Osteoblast (primary cell): ENCODE measurements at regions not wholly inside any gene's neighbourhood (a gene's known extent, or its start where the extent isn't known, plus 50 kb on each side); places are given as distances from the start of the nearest gene placed in this dataset.

ENCODE experiments used
- DNase-seq: peaks from one replicate; pipeline ENCODE4 v3.0.0; 2011; ENCODE audit warnings: low spot score, mixed read lengths; ENCODE audit not compliant: insufficient read length; ENCODE audit errors: missing footprints
- H2AFZ ChIP-seq: 2 replicates; pipeline ENCODE4 v1.6.0; 2011; ENCODE audit warnings: mild to moderate bottlenecking, low read length
- H3K27ac ChIP-seq: 2 replicates; pipeline ENCODE4 v1.5.1; 2011; ENCODE audit warnings: mild to moderate bottlenecking, low read depth, low read length, moderate library complexity
- H3K27me3 ChIP-seq: 2 replicates; pipeline ENCODE4 v1.6.0; 2012; ENCODE audit warnings: mild to moderate bottlenecking, control low read depth, inconsistent platforms, low read length, moderate library complexity; ENCODE audit not compliant: insufficient read depth
- H3K36me3 ChIP-seq: 2 replicates; pipeline ENCODE4 v1.5.1; 2011; ENCODE audit warnings: mild to moderate bottlenecking, low read length, control low read depth, moderate library complexity; ENCODE audit not compliant: insufficient read depth
- H3K4me1 ChIP-seq: 2 replicates; pipeline ENCODE4 v1.5.1; 2011; ENCODE audit warnings: mild to moderate bottlenecking, low read length, control low read depth, moderate library complexity; ENCODE audit not compliant: insufficient read depth
- H3K4me2 ChIP-seq: 2 replicates; pipeline ENCODE4 v1.6.0; 2011; ENCODE audit warnings: mild to moderate bottlenecking, low read length; ENCODE audit not compliant: insufficient read depth
- H3K4me3 ChIP-seq: fragments of 200-600 bp; sonication (generic); 3 replicates; pipeline ENCODE4 v1.5.1; 2012; ENCODE audit warnings: mild to moderate bottlenecking, low read length, inconsistent platforms; ENCODE audit not compliant: insufficient read depth
- H3K79me2 ChIP-seq: 2 replicates; pipeline ENCODE4 v1.6.0; 2012; ENCODE audit warnings: mild to moderate bottlenecking, low read length, control low read depth, inconsistent platforms; ENCODE audit not compliant: insufficient read depth
- H3K9me3 ChIP-seq: 2 replicates; pipeline ENCODE4 v1.5.1; 2011; ENCODE audit warnings: low read depth, low read length, control low read depth
- H4K20me1 ChIP-seq: 2 replicates; pipeline ENCODE4 v1.6.0; 2012; ENCODE audit warnings: mild to moderate bottlenecking, low read length, control low read depth; ENCODE audit not compliant: insufficient read depth
- TF ChIP-seq, protein P1 (sequence below): IDR thresholded peaks from 2 replicates; pipeline ENCODE4 v1.5.1; 2011; ENCODE audit warnings: mild to moderate bottlenecking, low read depth, low read length, moderate library complexity; ENCODE audit errors: extremely low read depth

DNA sequence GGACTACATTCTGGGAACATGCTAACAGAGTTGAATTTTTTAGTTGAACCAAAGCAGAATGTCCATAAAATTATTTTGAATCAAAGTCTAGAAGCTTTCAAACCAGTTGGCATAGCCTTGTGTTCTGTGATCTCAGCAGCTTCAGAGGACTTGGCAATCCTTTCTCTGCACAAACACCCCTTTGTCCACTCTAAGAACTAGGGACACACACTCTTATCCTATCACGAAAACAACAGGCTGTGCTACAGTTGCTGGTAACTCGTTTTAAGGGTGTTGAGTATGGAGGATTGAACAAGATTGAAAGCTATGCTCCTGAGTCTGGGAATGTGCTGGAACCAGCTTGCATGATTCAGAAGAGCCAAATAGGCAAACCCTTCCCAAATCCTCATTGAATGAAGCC lies 76.4 kb upstream of the PRSS58 start:
- no peak overlapping the region for H3K27ac ChIP-seq
- H3K4me3 ChIP-seq = no peak overlapping the region
- H3K4me2 ChIP-seq = no peak overlapping the region
- H3K27me3 ChIP-seq = peaks cover 6% of the 10 kb centered on the region
- no peak for DNase-seq
- H3K79me2 ChIP-seq = no peaks in the 10 kb centered on the region
- TF ChIP-seq, protein P1, sequence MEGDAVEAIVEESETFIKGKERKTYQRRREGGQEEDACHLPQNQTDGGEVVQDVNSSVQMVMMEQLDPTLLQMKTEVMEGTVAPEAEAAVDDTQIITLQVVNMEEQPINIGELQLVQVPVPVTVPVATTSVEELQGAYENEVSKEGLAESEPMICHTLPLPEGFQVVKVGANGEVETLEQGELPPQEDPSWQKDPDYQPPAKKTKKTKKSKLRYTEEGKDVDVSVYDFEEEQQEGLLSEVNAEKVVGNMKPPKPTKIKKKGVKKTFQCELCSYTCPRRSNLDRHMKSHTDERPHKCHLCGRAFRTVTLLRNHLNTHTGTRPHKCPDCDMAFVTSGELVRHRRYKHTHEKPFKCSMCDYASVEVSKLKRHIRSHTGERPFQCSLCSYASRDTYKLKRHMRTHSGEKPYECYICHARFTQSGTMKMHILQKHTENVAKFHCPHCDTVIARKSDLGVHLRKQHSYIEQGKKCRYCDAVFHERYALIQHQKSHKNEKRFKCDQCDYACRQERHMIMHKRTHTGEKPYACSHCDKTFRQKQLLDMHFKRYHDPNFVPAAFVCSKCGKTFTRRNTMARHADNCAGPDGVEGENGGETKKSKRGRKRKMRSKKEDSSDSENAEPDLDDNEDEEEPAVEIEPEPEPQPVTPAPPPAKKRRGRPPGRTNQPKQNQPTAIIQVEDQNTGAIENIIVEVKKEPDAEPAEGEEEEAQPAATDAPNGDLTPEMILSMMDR = no peak
- no peaks in the 10 kb centered on the region for H3K9me3 ChIP-seq
- no peaks in the 10 kb centered on the region for H3K36me3 ChIP-seq
- H3K4me1 ChIP-seq = no peaks in the 10 kb centered on the region
- no peak overlapping the region for H2AFZ ChIP-seq
- no peaks in the 10 kb centered on the region for H4K20me1 ChIP-seq

DNA sequence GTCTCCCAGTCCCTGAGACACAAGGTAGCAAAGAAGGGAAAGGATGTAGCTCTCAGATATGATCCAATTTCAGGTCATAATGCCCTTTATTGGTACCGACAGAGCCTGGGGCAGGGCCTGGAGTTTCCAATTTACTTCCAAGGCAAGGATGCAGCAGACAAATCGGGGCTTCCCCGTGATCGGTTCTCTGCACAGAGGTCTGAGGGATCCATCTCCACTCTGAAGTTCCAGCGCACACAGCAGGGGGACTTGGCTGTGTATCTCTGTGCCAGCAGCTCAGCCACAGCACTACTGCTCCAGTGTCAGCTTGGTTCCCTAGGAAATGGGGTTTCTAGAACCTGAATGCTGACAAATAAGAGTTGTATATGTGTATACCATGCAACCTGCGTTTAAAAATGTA lies 74.6 kb upstream of the PRSS58 start:
- H3K4me2 ChIP-seq = no peak overlapping the region
- TF ChIP-seq, protein P1 = no peak
- no peaks in the 10 kb centered on the region for H3K9me3 ChIP-seq
- H2AFZ ChIP-seq = no peak overlapping the region
- H3K27me3 ChIP-seq = peaks cover 6% of the 10 kb centered on the region
- H3K27ac ChIP-seq = no peak overlapping the region
- H3K36me3 ChIP-seq = no peaks in the 10 kb centered on the region
- no peak for DNase-seq
- H4K20me1 ChIP-seq = no peaks in the 10 kb centered on the region
- H3K79me2 ChIP-seq = no peaks in the 10 kb centered on the region
- no peaks in the 10 kb centered on the region for H3K4me1 ChIP-seq
- no peak overlapping the region for H3K4me3 ChIP-seq

DNA sequence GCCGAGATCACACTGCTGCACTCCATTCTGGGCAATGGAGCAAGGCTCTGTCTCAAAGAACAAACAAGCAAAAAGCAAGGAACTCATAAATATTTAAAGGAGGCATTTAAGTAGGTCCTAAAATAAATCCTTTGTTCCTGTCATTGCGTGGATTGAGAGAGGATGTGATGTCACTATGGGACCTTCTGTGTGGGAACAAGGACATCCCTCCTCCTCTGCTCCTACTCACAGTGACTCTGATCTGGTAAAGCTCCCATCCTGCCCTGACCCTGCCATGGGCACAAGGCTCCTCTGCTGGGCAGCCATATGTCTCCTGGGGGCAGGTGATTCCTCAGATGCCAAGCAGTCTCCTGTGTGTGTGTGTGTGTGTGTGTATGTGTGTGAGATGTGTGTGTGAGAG lies 74.1 kb upstream of the PRSS58 start:
- H3K27ac ChIP-seq = no peak overlapping the region
- DNase-seq = no peak
- no peaks in the 10 kb centered on the region for H3K79me2 ChIP-seq
- no peaks in the 10 kb centered on the region for H4K20me1 ChIP-seq
- H3K27me3 ChIP-seq = peaks cover 4% of the 10 kb centered on the region
- no peaks in the 10 kb centered on the region for H3K9me3 ChIP-seq
- H2AFZ ChIP-seq = no peak overlapping the region
- H3K4me1 ChIP-seq = no peaks in the 10 kb centered on the region
- TF ChIP-seq, protein P1 = no peak
- H3K4me3 ChIP-seq = no peak overlapping the region
- H3K4me2 ChIP-seq = no peak overlapping the region
- no peaks in the 10 kb centered on the region for H3K36me3 ChIP-seq

DNA sequence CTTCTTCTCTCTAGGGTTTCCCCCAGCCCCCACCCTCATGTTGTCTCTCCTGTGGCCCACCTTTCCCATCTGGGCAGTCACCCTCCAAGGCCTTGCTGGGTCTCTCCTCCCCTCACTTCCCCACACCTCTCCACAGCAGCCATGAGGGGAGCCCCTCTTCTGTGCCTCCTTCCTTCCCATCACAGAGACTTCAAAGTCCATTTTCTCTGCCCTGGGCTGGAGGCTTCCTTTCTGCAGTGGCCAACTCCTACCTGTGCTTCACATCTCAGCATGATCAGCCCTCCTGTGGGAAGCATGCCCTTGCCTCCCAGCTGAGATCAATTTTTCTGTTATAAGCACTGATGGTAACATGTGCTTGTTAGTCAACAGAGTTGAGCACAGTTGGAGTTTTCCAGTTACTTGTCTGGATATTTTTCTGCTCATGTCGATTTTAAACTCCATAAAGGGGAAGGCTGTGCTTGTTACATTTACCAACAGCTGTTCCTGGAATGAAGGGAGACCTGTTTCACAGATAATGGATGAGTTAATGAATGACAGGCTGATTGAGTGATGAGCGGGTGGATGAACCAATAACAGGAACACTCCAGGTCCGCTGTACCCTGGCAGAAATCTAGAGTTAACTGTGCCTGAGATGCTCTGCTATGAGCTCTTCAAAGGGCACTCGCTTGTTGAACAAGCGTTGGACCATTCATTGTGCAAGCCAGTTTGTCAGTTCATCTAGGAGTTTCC lies 71.4 kb upstream of the PRSS58 start:
- no peaks in the 10 kb centered on the region for H4K20me1 ChIP-seq
- no peak overlapping the region for H3K4me3 ChIP-seq
- TF ChIP-seq, protein P1 = no peak
- H3K9me3 ChIP-seq = no peaks in the 10 kb centered on the region
- H3K27me3 ChIP-seq = peaks cover 3% of the 10 kb centered on the region
- H3K4me2 ChIP-seq = no peak overlapping the region
- H3K36me3 ChIP-seq = no peaks in the 10 kb centered on the region
- DNase-seq = no peak
- H3K4me1 ChIP-seq = no peaks in the 10 kb centered on the region
- no peak overlapping the region for H2AFZ ChIP-seq
- H3K79me2 ChIP-seq = no peaks in the 10 kb centered on the region
- H3K27ac ChIP-seq = no peak overlapping the region
